Fibroblast of skin of abdomen (primary cell): ENCODE measurements at regions not wholly inside any gene's neighbourhood (a gene's known extent, or its start where the extent isn't known, plus 50 kb on each side); places are given as distances from the start of the nearest gene placed in this dataset.
"Not testable (repeated sequence)": the region's sequence is repeated elsewhere in the genome, so short reads cannot be mapped to it uniquely, and the experiment has no call there.

ENCODE experiments used
- DNase-seq: peaks from one replicate; pipeline ENCODE4 v3.0.0-alpha.2; 2013

GRCh38 chr4:89492581-89493071 is 185.0 kb upstream of the GPRIN3 start:
- peak; percentile 78 for DNase-seq

- no peak for DNase-seq
These were observed 184.2 kb upstream of the GPRIN3 start for GRCh38 chr4:89491761-89492160.

- not testable (repeated sequence) for DNase-seq
These were observed 182.4 kb upstream of the GPRIN3 start for GRCh38 chr4:89489921-89490431.

- DNase-seq: no peak
These were observed 181.8 kb upstream of the GPRIN3 start for GRCh38 chr4:89489338-89489771.

- DNase-seq: no peak
These were observed 181.1 kb upstream of the GPRIN3 start for GRCh38 chr4:89488736-89489135.

GRCh38 chr4:89486673-89487072 is 179.1 kb upstream of the GPRIN3 start:
- no peak for DNase-seq

- peak; percentile 12 for DNase-seq
These were observed 178.4 kb upstream of the GPRIN3 start for GRCh38 chr4:89486042-89486441.

GRCh38 chr4:89483833-89484232 is 176.2 kb upstream of the GPRIN3 start:
- no peak for DNase-seq

GRCh38 chr4:89482926-89483595 is 175.5 kb upstream of the GPRIN3 start:
- no peak for DNase-seq

GRCh38 chr4:89482251-89482650 is 174.7 kb upstream of the GPRIN3 start:
- DNase-seq: peak; percentile 25

GRCh38 chr4:89469930-89470375 is 162.4 kb upstream of the GPRIN3 start:
- DNase-seq: peak; percentile 94

GRCh38 chr4:89469516-89469915 is 161.9 kb upstream of the GPRIN3 start:
- DNase-seq: no peak

- no peak for DNase-seq
These were observed 161.0 kb upstream of the GPRIN3 start for GRCh38 chr4:89468602-89469001.

- DNase-seq: no peak
These were observed 155.7 kb upstream of the GPRIN3 start for GRCh38 chr4:89463341-89463740.

- DNase-seq: no peak
These were observed 139.9 kb upstream of the GPRIN3 start for GRCh38 chr4:89447543-89447942.

- DNase-seq: no peak
These were observed 138.6 kb upstream of the GPRIN3 start for GRCh38 chr4:89446193-89446592.

GRCh38 chr4:89439533-89439932 is 131.9 kb upstream of the GPRIN3 start:
- DNase-seq: no peak

- peak; percentile 35 for DNase-seq
These were observed 130.7 kb upstream of the GPRIN3 start for GRCh38 chr4:89438102-89438831.

GRCh38 chr4:89434364-89434988 is 126.9 kb upstream of the GPRIN3 start:
- DNase-seq: peak; percentile 22

GRCh38 chr4:89427782-89428181 is 120.2 kb upstream of the GPRIN3 start:
- DNase-seq: no peak

GRCh38 chr4:89425023-89425422 is 117.4 kb upstream of the GPRIN3 start:
- DNase-seq: no peak

- peak; percentile 4 for DNase-seq
These were observed 114.9 kb upstream of the GPRIN3 start for GRCh38 chr4:89422441-89422990.

- peak; percentile 8 for DNase-seq
These were observed 112.9 kb upstream of the GPRIN3 start for GRCh38 chr4:89420507-89420906.
